HL-60 (cell line): ENCODE measurements at regions not wholly inside any gene's neighbourhood (a gene's known extent, or its start where the extent isn't known, plus 50 kb on each side); places are given as distances from the start of the nearest gene placed in this dataset.

Experiments used
- CTCF ChIP-seq: IDR thresholded peaks from one replicate; pipeline ENCODE4 v1.5.1; 2011; ENCODE audit warnings: low read length, control low read depth, inconsistent platforms; ENCODE audit not compliant: insufficient read depth
- GABPA ChIP-seq: IDR thresholded peaks from 2 replicates; pipeline ENCODE4 v1.6.1; 2012; ENCODE audit warnings: low read depth
- POLR2AphosphoS5 ChIP-seq: IDR thresholded peaks from 2 replicates; pipeline ENCODE4 v1.6.1; 2012; ENCODE audit warnings: low read depth
- REST ChIP-seq: IDR thresholded peaks from 2 replicates; pipeline ENCODE4 v1.6.1; 2012; ENCODE audit warnings: low read depth; ENCODE audit not compliant: insufficient replicate concordance
- SPI1 ChIP-seq: IDR thresholded peaks from 2 replicates; pipeline ENCODE4 v1.6.1; 2012; ENCODE audit warnings: low read depth, mild to moderate bottlenecking, borderline replicate concordance

- TF ChIP-seq CTCF = no peak
- TF ChIP-seq GABPA = no peak
- no peak for TF ChIP-seq REST
- TF ChIP-seq POLR2AphosphoS5 = no peak
- no peak for TF ChIP-seq SPI1
Measured at GRCh38 chr3:162897291-162897690, 1400.7 kb downstream of the OTOL1 start.
